ENCODE measurements at regions not wholly inside any gene's neighbourhood (a gene's known extent, or its start where the extent isn't known, plus 50 kb on each side); places are given as distances from the start of the nearest gene placed in this dataset.

GRCh38 chr7:51802718-51803117 is 486.1 kb upstream of the COBL start:
- TF ChIP-seq CTCF (conservative IDR thresholded peaks at IDR 0.05 in 1 of 2, IDR thresholded peaks at IDR 0.05 in 1 of 2; ENCODE audit: extremely low read depth in 1 of 2, insufficient read depth in 1 of 2, low read depth in 1 of 2, low read length in 2 of 2) (no peak), EZH2 (IDR thresholded peaks at IDR 0.05; ENCODE audit: borderline replicate concordance, low read length) (no peak)

All from mammary epithelial cell (primary cell).